GM18951 (cell line): ENCODE measurements at regions not wholly inside any gene's neighbourhood (a gene's known extent, or its start where the extent isn't known, plus 50 kb on each side); places are given as distances from the start of the nearest gene placed in this dataset.

Experiments
- POLR2A ChIP-seq: IDR thresholded peaks from 4 replicates; pipeline ENCODE4 v1.6.1; 2011; ENCODE audit warnings: mild to moderate bottlenecking; ENCODE audit not compliant: insufficient read length, insufficient read depth; ENCODE audit errors: extremely low read depth
- in situ Hi-C: fragments of 300-500 bp; cut with MboI; formaldehyde crosslinking; loops from one replicate; pipeline ENCODE4 v1.12.0; 2022; ENCODE audit warnings: low sequenced_read_pairs, mixed read lengths, inconsistent platforms; ENCODE audit not compliant: unreplicated experiment

GRCh38 chr16:6265968-6266367 is 1066.7 kb upstream of the RBFOX1 start:
- in situ Hi-C loops = no loop called here
- TF ChIP-seq POLR2A = no peak

- in situ Hi-C loops = no loop called here
- TF ChIP-seq POLR2A = no peak
These were observed 1074.6 kb upstream of the RBFOX1 start for GRCh38 chr16:6258056-6258455.

GRCh38 chr16:6252541-6252940 is 1080.1 kb upstream of the RBFOX1 start:
- TF ChIP-seq POLR2A = no peak
- in situ Hi-C loops = no loop called here

GRCh38 chr16:6250511-6250910 is 1082.1 kb upstream of the RBFOX1 start:
- in situ Hi-C loops = no loop called here
- TF ChIP-seq POLR2A = no peak

GRCh38 chr16:6249863-6250262 is 1082.8 kb upstream of the RBFOX1 start:
- TF ChIP-seq POLR2A = no peak
- in situ Hi-C loops = no loop called here

GRCh38 chr16:6248199-6248598 is 1084.4 kb upstream of the RBFOX1 start:
- in situ Hi-C loops = no loop called here
- no peak for TF ChIP-seq POLR2A

- in situ Hi-C loops = no loop called here
- no peak for TF ChIP-seq POLR2A
These were observed 1084.9 kb upstream of the RBFOX1 start for GRCh38 chr16:6247775-6248174.

GRCh38 chr16:6247150-6247549 is 1085.5 kb upstream of the RBFOX1 start:
- in situ Hi-C loops = no loop called here
- no peak for TF ChIP-seq POLR2A

- in situ Hi-C loops = no loop called here
These were observed 1086.4 kb upstream of the RBFOX1 start for GRCh38 chr16:6246266-6246665.

GRCh38 chr16:6232056-6232455 is 1100.6 kb upstream of the RBFOX1 start:
- in situ Hi-C loops = no loop called here
- no peak for TF ChIP-seq POLR2A

More at GRCh38 chr16:6246266-6246665, 1086.4 kb upstream of the RBFOX1 start:
- TF ChIP-seq POLR2A = no peak

- in situ Hi-C loops = no loop called here
- no peak for TF ChIP-seq POLR2A
These were observed 1101.2 kb upstream of the RBFOX1 start for GRCh38 chr16:6231398-6231797.

- in situ Hi-C loops = no loop called here
- TF ChIP-seq POLR2A = no peak
These were observed 1103.5 kb upstream of the RBFOX1 start for GRCh38 chr16:6229186-6229585.

GRCh38 chr16:6218855-6219254 is 1113.8 kb upstream of the RBFOX1 start:
- TF ChIP-seq POLR2A = no peak
- in situ Hi-C loops = no loop called here

- no peak for TF ChIP-seq POLR2A
- in situ Hi-C loops = no loop called here
These were observed 1115.8 kb upstream of the RBFOX1 start for GRCh38 chr16:6216836-6217235.

- no peak for TF ChIP-seq POLR2A
- in situ Hi-C loops = no loop called here
These were observed 1114.0 kb upstream of the EEF2KMT start for GRCh38 chr16:6211644-6212043.
